MM.1S (cell line): ENCODE measurements at regions not wholly inside any gene's neighbourhood (a gene's known extent, or its start where the extent isn't known, plus 50 kb on each side); places are given as distances from the start of the nearest gene placed in this dataset.

Experiments used
- DNase-seq: peaks from one replicate; pipeline ENCODE4 v3.0.0-alpha.2; 2015
- H2AFZ ChIP-seq: fragments of 300-600 bp; sonication (generic); 2 replicates; pipeline ENCODE4 v1.6.0; 2016; ENCODE audit warnings: antibody characterized with exemption, low read length
- H3F3A ChIP-seq: fragments of 300-600 bp; sonication (generic); 2 replicates; pipeline ENCODE4 v1.6.1; 2016; ENCODE audit warnings: mild to moderate bottlenecking, antibody characterized with exemption, low read length, moderate library complexity, mixed read lengths; ENCODE audit not compliant: insufficient read depth
- H3K27ac ChIP-seq: fragments of 300-600 bp; sonication (generic); 2 replicates; pipeline ENCODE4 v1.5.1; 2016; ENCODE audit warnings: mild to moderate bottlenecking, low read length
- H3K27me3 ChIP-seq: fragments of 300-600 bp; sonication (generic); replicated peaks from 2 replicates; pipeline ENCODE4 v1.6.0; 2016; ENCODE audit warnings: low read length; ENCODE audit not compliant: insufficient read depth
- H3K36me3 ChIP-seq: fragments of 300-600 bp; sonication (generic); replicated peaks from 2 replicates; pipeline ENCODE4 v1.6.1; 2016; ENCODE audit warnings: mild to moderate bottlenecking, low read length, mixed read lengths; ENCODE audit not compliant: insufficient read depth
- H3K4me1 ChIP-seq: fragments of 300-600 bp; sonication (generic); 2 replicates; pipeline ENCODE4 v1.6.1; 2016; ENCODE audit warnings: low read length, mixed read lengths
- H3K4me2 ChIP-seq: fragments of 300-600 bp; sonication (generic); 2 replicates; pipeline ENCODE4 v1.6.0; 2016; ENCODE audit warnings: low read depth, low read length
- H3K4me3 ChIP-seq: fragments of 300-600 bp; sonication (generic); 2 replicates; pipeline ENCODE4 v1.5.1; 2016; ENCODE audit warnings: low read length, mixed read lengths
- H3K79me2 ChIP-seq: fragments of 300-600 bp; sonication (generic); 2 replicates; pipeline ENCODE4 v1.6.1; 2016; ENCODE audit warnings: mixed run types, low read length, mixed read lengths
- H3K9ac ChIP-seq: fragments of 300-600 bp; sonication (generic); 2 replicates; pipeline ENCODE4 v1.6.1; 2016; ENCODE audit warnings: low read length, mixed read lengths
- H3K9me2 ChIP-seq: fragments of 300-600 bp; sonication (generic); replicated peaks from 2 replicates; pipeline ENCODE4 v1.6.1; 2016; ENCODE audit warnings: mild to moderate bottlenecking, low read length, mixed read lengths; ENCODE audit not compliant: insufficient read depth
- H3K9me3 ChIP-seq: fragments of 300-600 bp; sonication (generic); replicated peaks from 2 replicates; pipeline ENCODE4 v1.6.1; 2016; ENCODE audit warnings: mild to moderate bottlenecking, low read length, mixed read lengths; ENCODE audit not compliant: insufficient read depth
- H4K20me1 ChIP-seq: fragments of 300-600 bp; sonication (generic); 2 replicates; pipeline ENCODE4 v1.6.1; 2016; ENCODE audit warnings: mild to moderate bottlenecking, low read length, moderate library complexity, mixed read lengths; ENCODE audit not compliant: insufficient read depth
- CTCF ChIP-seq: fragments of 300-600 bp; sonication (generic); IDR thresholded peaks from 2 replicates; pipeline ENCODE4 v1.5.1; 2016; ENCODE audit warnings: antibody characterized with exemption, low read length, mixed read lengths
- EZH2 ChIP-seq: fragments of 300-600 bp; sonication (generic); optimal IDR thresholded peaks from 2 replicates; pipeline ENCODE3; 2017; ENCODE audit warnings: low read depth, mild to moderate bottlenecking, antibody characterized with exemption, low read length, mixed read lengths
- EZH2phosphoT487 ChIP-seq: fragments of 300-600 bp; sonication (generic); IDR thresholded peaks from 2 replicates; pipeline ENCODE4 v1.6.1; 2018; ENCODE audit warnings: antibody characterized with exemption, low read length

- Histone ChIP-seq H3K4me1 (no peaks in the 10 kb centered on the region), H4K20me1 (no peaks in the 10 kb centered on the region), H3K4me3 (no peak overlapping the region), H3K36me3 (no peaks in the 10 kb centered on the region), H3K27ac (no peak overlapping the region), H3K4me2 (no peak overlapping the region), H3K9me3 (no peaks in the 10 kb centered on the region), H2AFZ (no peak overlapping the region), H3F3A (no peaks in the 10 kb centered on the region), H3K9me2 (no peaks in the 10 kb centered on the region), H3K27me3 (0 out of 2 replicates have a peak, but pooled peaks cover 6% of the 10 kb centered on the region), H3K9ac (no peak overlapping the region), H3K79me2 (no peaks in the 10 kb centered on the region)
- TF ChIP-seq CTCF (no peak), EZH2 (no peak), EZH2phosphoT487 (no peak)
- DNase-seq, result no peak
These were observed 114.8 kb upstream of the TMEM132D start for GRCh38 chr12:130018614-130019013.

GRCh38 chr12:130026608-130027176, 122.9 kb upstream of the TMEM132D start:
- Histone ChIP-seq H3K9ac (no peak overlapping the region), H3K9me3 (no peaks in the 10 kb centered on the region), H3K27me3 (no peaks in the 10 kb centered on the region), H3K4me2 (no peak overlapping the region), H3K79me2 (no peaks in the 10 kb centered on the region), H4K20me1 (no peaks in the 10 kb centered on the region), H3K4me3 (no peak overlapping the region), H3K36me3 (no peaks in the 10 kb centered on the region), H2AFZ (no peak overlapping the region), H3F3A (no peaks in the 10 kb centered on the region), H3K27ac (no peak overlapping the region), H3K4me1 (no peaks in the 10 kb centered on the region), H3K9me2 (no peaks in the 10 kb centered on the region)
- peak; percentile 47 for TF ChIP-seq CTCF
- no peak for TF ChIP-seq EZH2phosphoT487
- peak; percentile 17 for DNase-seq

GRCh38 chr12:130027798-130028197, 124.0 kb upstream of the TMEM132D start:
- TF ChIP-seq EZH2phosphoT487 (no peak), CTCF (no peak)
- no peak overlapping the region for H3K9ac ChIP-seq
- no peaks in the 10 kb centered on the region for H3F3A ChIP-seq
- no peaks in the 10 kb centered on the region for H3K9me3 ChIP-seq
- no peaks in the 10 kb centered on the region for H3K4me1 ChIP-seq
- H3K79me2 ChIP-seq, result no peaks in the 10 kb centered on the region
- no peak overlapping the region for H3K4me3 ChIP-seq
- DNase-seq, result no peak
- no peaks in the 10 kb centered on the region for H3K27me3 ChIP-seq
- H3K36me3 ChIP-seq, result no peaks in the 10 kb centered on the region
- H3K27ac ChIP-seq, result no peak overlapping the region
- no peak overlapping the region for H3K4me2 ChIP-seq
- no peaks in the 10 kb centered on the region for H4K20me1 ChIP-seq
- no peak overlapping the region for H2AFZ ChIP-seq
- no peaks in the 10 kb centered on the region for H3K9me2 ChIP-seq
